ENCODE measurements at regions not wholly inside any gene's neighbourhood (a gene's known extent, or its start where the extent isn't known, plus 50 kb on each side); places are given as distances from the start of the nearest gene placed in this dataset.

- Histone ChIP-seq H3K9me3 (no peaks in the 10 kb centered on the region), H3K27me3 (no peaks in the 10 kb centered on the region; the same call in 1 of the 2 replicates), H3K4me3 (no peak overlapping the region), H3K36me3 (no peaks in the 10 kb centered on the region)
- no peak for DNase-seq
These were observed 221.1 kb upstream of the SALL3 start for GRCh38 chr18:78758496-78758895.

GRCh38 chr18:78762753-78763152 lies 216.9 kb upstream of the SALL3 start:
- Histone ChIP-seq H3K9me3 (no peaks in the 10 kb centered on the region), H3K4me3 (no peak overlapping the region), H3K27me3 (no peaks in the 10 kb centered on the region; the same call in 1 of the 2 replicates), H3K36me3 (no peaks in the 10 kb centered on the region)
- DNase-seq, result no peak

GRCh38 chr18:78764544-78764943 lies 215.1 kb upstream of the SALL3 start:
- no peaks in the 10 kb centered on the region for H3K9me3 ChIP-seq

GRCh38 chr18:78765142-78765541 lies 214.5 kb upstream of the SALL3 start:
- Histone ChIP-seq H3K9me3 (no peaks in the 10 kb centered on the region), H3K4me3 (no peak overlapping the region), H3K27me3 (no peaks in the 10 kb centered on the region), H3K36me3 (no peaks in the 10 kb centered on the region)
- DNase-seq, result no peak

More at GRCh38 chr18:78764544-78764943, 215.1 kb upstream of the SALL3 start:
- Histone ChIP-seq H3K4me3 (no peak overlapping the region), H3K36me3 (no peaks in the 10 kb centered on the region), H3K27me3 (no peaks in the 10 kb centered on the region; the same call in 1 of the 2 replicates)
- no peak for DNase-seq

GRCh38 chr18:78765637-78766281 lies 213.9 kb upstream of the SALL3 start:
- Histone ChIP-seq H3K27me3 (no peaks in the 10 kb centered on the region), H3K4me3 (no peak overlapping the region), H3K36me3 (no peaks in the 10 kb centered on the region), H3K9me3 (no peaks in the 10 kb centered on the region)
- DNase-seq, result no peak

GRCh38 chr18:78766651-78767533 lies 212.7 kb upstream of the SALL3 start:
- Histone ChIP-seq H3K4me3 (no peak overlapping the region), H3K27me3 (no peaks in the 10 kb centered on the region), H3K36me3 (no peaks in the 10 kb centered on the region), H3K9me3 (no peaks in the 10 kb centered on the region)
- no peak for DNase-seq

GRCh38 chr18:78767648-78768071 lies 212.0 kb upstream of the SALL3 start:
- H3K4me3 ChIP-seq, result no peak overlapping the region
- no peaks in the 10 kb centered on the region for H3K9me3 ChIP-seq
- no peaks in the 10 kb centered on the region for H3K27me3 ChIP-seq
- no peaks in the 10 kb centered on the region for H3K36me3 ChIP-seq
- no peak for DNase-seq

- no peak overlapping the region for H3K4me3 ChIP-seq
- H3K27me3 ChIP-seq, result no peaks in the 10 kb centered on the region
- no peaks in the 10 kb centered on the region for H3K36me3 ChIP-seq
- no peak for DNase-seq
- H3K9me3 ChIP-seq, result no peaks in the 10 kb centered on the region
These were observed 211.4 kb upstream of the SALL3 start for GRCh38 chr18:78768221-78768620.

- DNase-seq, result no peak
- Histone ChIP-seq H3K4me3 (no peak overlapping the region), H3K27me3 (no peaks in the 10 kb centered on the region), H3K9me3 (no peaks in the 10 kb centered on the region), H3K36me3 (no peaks in the 10 kb centered on the region)
These were observed 210.7 kb upstream of the SALL3 start for GRCh38 chr18:78768656-78769501.

GRCh38 chr18:78769502-78770105 lies 210.0 kb upstream of the SALL3 start:
- Histone ChIP-seq H3K4me3 (no peak overlapping the region), H3K36me3 (no peaks in the 10 kb centered on the region), H3K27me3 (no peaks in the 10 kb centered on the region), H3K9me3 (no peaks in the 10 kb centered on the region)
- no peak for DNase-seq

- no peaks in the 10 kb centered on the region for H3K36me3 ChIP-seq
- no peak for DNase-seq
- H3K4me3 ChIP-seq, result no peak overlapping the region
- H3K9me3 ChIP-seq, result no peaks in the 10 kb centered on the region
- no peaks in the 10 kb centered on the region for H3K27me3 ChIP-seq
These were observed 209.3 kb upstream of the SALL3 start for GRCh38 chr18:78770139-78770822.

- H3K27me3 ChIP-seq, result no peaks in the 10 kb centered on the region
- DNase-seq, result no peak
- no peaks in the 10 kb centered on the region for H3K36me3 ChIP-seq
- no peak overlapping the region for H3K4me3 ChIP-seq
- no peaks in the 10 kb centered on the region for H3K9me3 ChIP-seq
These were observed 208.8 kb upstream of the SALL3 start for GRCh38 chr18:78770823-78771139.

- DNase-seq, result no peak
- Histone ChIP-seq H3K36me3 (no peaks in the 10 kb centered on the region), H3K4me3 (no peak overlapping the region), H3K9me3 (no peaks in the 10 kb centered on the region), H3K27me3 (no peaks in the 10 kb centered on the region)
These were observed 207.9 kb upstream of the SALL3 start for GRCh38 chr18:78771496-78772359.

GRCh38 chr18:78772360-78773302 lies 207.0 kb upstream of the SALL3 start:
- no peak overlapping the region for H3K4me3 ChIP-seq
- DNase-seq, result no peak
- no peaks in the 10 kb centered on the region for H3K27me3 ChIP-seq
- H3K9me3 ChIP-seq, result no peaks in the 10 kb centered on the region
- H3K36me3 ChIP-seq, result no peaks in the 10 kb centered on the region
